ENCODE measurements at regions not wholly inside any gene's neighbourhood (a gene's known extent, or its start where the extent isn't known, plus 50 kb on each side); places are given as distances from the start of the nearest gene placed in this dataset.
"Not testable (repeated sequence)": the region's sequence is repeated elsewhere in the genome, so short reads cannot be mapped to it uniquely, and the experiment has no call there.

DNA sequence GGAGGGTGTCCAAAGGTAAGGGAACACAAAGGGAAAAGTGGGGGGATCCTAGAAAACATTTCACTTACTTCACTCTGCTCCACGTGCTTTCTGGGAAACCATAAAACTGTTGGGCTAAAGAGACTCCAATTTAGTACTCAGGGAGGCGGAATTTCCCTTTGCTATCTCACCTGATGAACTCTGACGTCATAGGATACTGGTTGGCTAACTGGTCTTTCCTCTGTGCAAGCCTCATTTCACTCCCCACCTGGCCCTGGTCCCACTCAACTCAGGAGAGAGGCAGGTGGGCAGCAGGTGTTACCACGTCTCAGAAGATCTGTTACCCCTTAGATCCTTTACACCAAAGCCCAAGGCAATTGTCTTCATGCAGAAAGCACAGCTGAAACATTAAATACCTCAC, 51.8 kb upstream of the PMAIP1 start:
- Histone ChIP-seq H3K79me1 (ENCODE audit: low read length) (peaks cover 4% of the 10 kb centered on the region), H2AFZ (ENCODE audit: insufficient read depth, low read length, poor library complexity) (no peak overlapping the region), H2BK120ac (ENCODE audit: insufficient read depth, low read length, poor library complexity) (peak overlapping the region; percentile 58), H2BK12ac (ENCODE audit: low read length) (no peak overlapping the region), H3K79me2 (ENCODE audit: control insufficient read depth, insufficient read depth, low read length, poor library complexity) (peaks cover 2% of the 10 kb centered on the region), H3K18ac (ENCODE audit: low read length) (peak overlapping the region; percentile 39), H4K12ac (ENCODE audit: low read depth, low read length) (no peak overlapping the region), H2AK5ac (ENCODE audit: low read length) (no peak overlapping the region), H4K8ac (ENCODE audit: low read depth, low read length) (peak overlapping the region; percentile 66), H3K14ac (ENCODE audit: low read length) (no peak overlapping the region), H3K36me3 (ENCODE audit: control insufficient read depth in 1 of 2, insufficient read depth in 2 of 2, low read length in 2 of 2) (no peaks in the 10 kb centered on the region), H3K4me1 (ENCODE audit: control insufficient read depth in 1 of 2, insufficient read depth in 2 of 2, low read length in 2 of 2) (peaks cover 3 to 5% of the 10 kb centered on the region in 2 experiments), H3K9ac (ENCODE audit: low read length) (no peak overlapping the region), H2BK5ac (ENCODE audit: low read depth, low read length, poor library complexity) (peak overlapping the region; percentile 57), H3K23ac (ENCODE audit: low read length) (no peak overlapping the region), H4K91ac (ENCODE audit: low read depth, low read length) (peak overlapping the region; percentile 70), H3K9me3 (ENCODE audit: insufficient read depth, low read depth, low read length) (no peaks in the 10 kb centered on the region), H3K4me2 (ENCODE audit: low read length) (no peak overlapping the region), H3K4ac (ENCODE audit: low read depth, low read length) (no peak overlapping the region), H3K27me3 (ENCODE audit: insufficient read depth, low read length) (no peaks in the 10 kb centered on the region), H3K4me3 (ENCODE audit: low read depth, low read length) (no peak overlapping the region), H3K27ac (ENCODE audit: low read depth, low read length) (no peak overlapping the region)
- peak; percentile 26 to 77 for DNase-seq
- no CpG with 5 or more reads among the region's 4 CpGs for WGBS (ENCODE audit: extremely low coverage, insufficient coverage, insufficient read length)

GRCh38 chr18:59847491-59847846, 52.3 kb upstream of the PMAIP1 start:
- not testable (repeated sequence) for H3K36me3 ChIP-seq (ENCODE audit: control insufficient read depth in 1 of 2, insufficient read depth in 2 of 2, low read length in 2 of 2); H3K79me1 ChIP-seq (ENCODE audit: low read length); H2AFZ ChIP-seq (ENCODE audit: insufficient read depth, low read length, poor library complexity); H3K79me2 ChIP-seq (ENCODE audit: control insufficient read depth, insufficient read depth, low read length, poor library complexity); H3K4me1 ChIP-seq (ENCODE audit: control insufficient read depth in 1 of 2, insufficient read depth in 2 of 2, low read length in 2 of 2); DNase-seq; H3K18ac ChIP-seq (ENCODE audit: low read length); H3K4me3 ChIP-seq (ENCODE audit: low read depth, low read length); H3K23ac ChIP-seq (ENCODE audit: low read length); H3K27ac ChIP-seq (ENCODE audit: low read depth, low read length); H3K9ac ChIP-seq (ENCODE audit: low read length); H3K4me2 ChIP-seq (ENCODE audit: low read length); H3K27me3 ChIP-seq (ENCODE audit: insufficient read depth, low read length); H2BK12ac ChIP-seq (ENCODE audit: low read length); H2AK5ac ChIP-seq (ENCODE audit: low read length); H3K9me3 ChIP-seq (ENCODE audit: insufficient read depth, low read depth, low read length); H4K12ac ChIP-seq (ENCODE audit: low read depth, low read length); H3K4ac ChIP-seq (ENCODE audit: low read depth, low read length)
- Histone ChIP-seq H4K91ac (ENCODE audit: low read depth, low read length) (peak overlapping the region; percentile 70), H3K14ac (ENCODE audit: low read length) (peak overlapping the region; percentile 60), H2BK120ac (ENCODE audit: insufficient read depth, low read length, poor library complexity) (peak overlapping the region; percentile 58), H4K8ac (ENCODE audit: low read depth, low read length) (peak overlapping the region; percentile 66), H2BK5ac (ENCODE audit: low read depth, low read length, poor library complexity) (peak overlapping the region; percentile 57)
- WGBS (ENCODE audit: extremely low coverage, insufficient coverage, insufficient read length): no CpG with 5 or more reads among the region's 5 CpGs

GRCh38 chr18:59846814-59847490, 52.8 kb upstream of the PMAIP1 start:
- Histone ChIP-seq H3K27ac (ENCODE audit: low read depth, low read length) (no peak overlapping the region), H3K9ac (ENCODE audit: low read length) (no peak overlapping the region), H4K8ac (ENCODE audit: low read depth, low read length) (no peak overlapping the region), H2BK5ac (ENCODE audit: low read depth, low read length, poor library complexity) (no peak overlapping the region), H4K91ac (ENCODE audit: low read depth, low read length) (no peak overlapping the region), H3K79me1 (ENCODE audit: low read length) (peaks cover 4% of the 10 kb centered on the region), H3K18ac (ENCODE audit: low read length) (no peak overlapping the region), H3K23ac (ENCODE audit: low read length) (no peak overlapping the region), H3K4me2 (ENCODE audit: low read length) (no peak overlapping the region), H3K4me1 (ENCODE audit: control insufficient read depth in 1 of 2, insufficient read depth in 2 of 2, low read length in 2 of 2) (peaks cover 3 to 5% of the 10 kb centered on the region in 2 experiments), H3K4me3 (ENCODE audit: low read depth, low read length) (no peak overlapping the region), H3K14ac (ENCODE audit: low read length) (no peak overlapping the region), H3K4ac (ENCODE audit: low read depth, low read length) (no peak overlapping the region), H2BK12ac (ENCODE audit: low read length) (no peak overlapping the region), H2AK5ac (ENCODE audit: low read length) (no peak overlapping the region), H4K12ac (ENCODE audit: low read depth, low read length) (no peak overlapping the region), H3K27me3 (ENCODE audit: insufficient read depth, low read length) (no peaks in the 10 kb centered on the region), H2AFZ (ENCODE audit: insufficient read depth, low read length, poor library complexity) (no peak overlapping the region), H3K9me3 (ENCODE audit: insufficient read depth, low read depth, low read length) (no peaks in the 10 kb centered on the region), H2BK120ac (ENCODE audit: insufficient read depth, low read length, poor library complexity) (no peak overlapping the region), H3K79me2 (ENCODE audit: control insufficient read depth, insufficient read depth, low read length, poor library complexity) (peaks cover 2% of the 10 kb centered on the region), H3K36me3 (ENCODE audit: control insufficient read depth in 1 of 2, insufficient read depth in 2 of 2, low read length in 2 of 2) (no peaks in the 10 kb centered on the region)
- DNase-seq: peak; percentile 92 to 93
- WGBS (ENCODE audit: extremely low coverage, insufficient coverage, insufficient read length): no CpG with 5 or more reads among the region's 9 CpGs

DNA sequence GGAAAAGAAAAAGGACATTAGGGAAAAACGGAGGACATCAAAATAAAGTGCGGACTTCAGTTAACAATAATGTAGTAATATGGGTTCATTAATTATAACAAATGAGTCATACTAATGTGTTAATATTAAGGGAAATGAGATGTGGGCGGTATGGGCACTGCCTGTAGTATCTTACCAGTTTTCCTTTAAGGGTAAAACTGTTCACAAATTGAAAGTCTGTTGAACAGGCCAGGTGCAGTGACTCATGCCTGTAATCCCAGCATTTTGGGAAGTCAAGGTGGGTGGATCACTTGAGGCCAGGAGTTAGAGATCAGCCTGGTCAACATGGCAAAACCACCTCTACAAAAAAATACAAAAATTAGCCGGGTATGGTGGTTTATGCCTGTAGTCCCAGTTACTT, 56.8 kb upstream of the PMAIP1 start:
- H3K23ac ChIP-seq (ENCODE audit: low read length): no peak overlapping the region
- no peak overlapping the region for H2BK5ac ChIP-seq (ENCODE audit: low read depth, low read length, poor library complexity)
- no peak overlapping the region for H2AK5ac ChIP-seq (ENCODE audit: low read length)
- H3K18ac ChIP-seq (ENCODE audit: low read length): no peak overlapping the region
- H4K91ac ChIP-seq (ENCODE audit: low read depth, low read length): no peak overlapping the region
- no peak overlapping the region for H3K14ac ChIP-seq (ENCODE audit: low read length)
- no CpG with 5 or more reads among the region's 4 CpGs for WGBS (ENCODE audit: extremely low coverage, insufficient coverage, insufficient read length)
- no peak overlapping the region for H3K4me2 ChIP-seq (ENCODE audit: low read length)
- H3K9me3 ChIP-seq (ENCODE audit: insufficient read depth, low read depth, low read length): no peaks in the 10 kb centered on the region
- H3K36me3 ChIP-seq (ENCODE audit: control insufficient read depth in 1 of 2, insufficient read depth in 2 of 2, low read length in 2 of 2): no peaks in the 10 kb centered on the region
- H3K4ac ChIP-seq (ENCODE audit: low read depth, low read length): no peak overlapping the region
- no peak overlapping the region for H2BK12ac ChIP-seq (ENCODE audit: low read length)
- no peaks in the 10 kb centered on the region for H3K27me3 ChIP-seq (ENCODE audit: insufficient read depth, low read length)
- H3K4me3 ChIP-seq (ENCODE audit: low read depth, low read length): no peak overlapping the region
- H3K27ac ChIP-seq (ENCODE audit: low read depth, low read length): no peak overlapping the region
- no peak overlapping the region for H2BK120ac ChIP-seq (ENCODE audit: insufficient read depth, low read length, poor library complexity)
- no peak overlapping the region for H4K12ac ChIP-seq (ENCODE audit: low read depth, low read length)
- no peak overlapping the region for H2AFZ ChIP-seq (ENCODE audit: insufficient read depth, low read length, poor library complexity)
- H3K9ac ChIP-seq (ENCODE audit: low read length): no peak overlapping the region
- peaks cover 2% of the 10 kb centered on the region for H3K79me2 ChIP-seq (ENCODE audit: control insufficient read depth, insufficient read depth, low read length, poor library complexity)
- no peak overlapping the region for H4K8ac ChIP-seq (ENCODE audit: low read depth, low read length)
- peaks cover 4% of the 10 kb centered on the region for H3K79me1 ChIP-seq (ENCODE audit: low read length)
- H3K4me1 ChIP-seq (ENCODE audit: control insufficient read depth in 1 of 2, insufficient read depth in 2 of 2, low read length in 2 of 2): peaks cover 3 to 5% of the 10 kb centered on the region in 2 experiments
- DNase-seq: no peak
